ENCODE measurements at regions not wholly inside any gene's neighbourhood (a gene's known extent, or its start where the extent isn't known, plus 50 kb on each side); places are given as distances from the start of the nearest gene placed in this dataset.

GRCh38 chr20:63100174-63100925 lies 93.6 kb upstream of the BHLHE23 start:
- no peak for DNase-seq (ENCODE audit: low read depth)

- no peak for DNase-seq (ENCODE audit: low read depth)
These were observed 92.9 kb upstream of the BHLHE23 start for GRCh38 chr20:63099456-63100173.

- DNase-seq (ENCODE audit: low read depth), result no peak
These were observed 91.5 kb upstream of the BHLHE23 start for GRCh38 chr20:63098195-63098810.

- DNase-seq (ENCODE audit: low read depth), result no peak
These were observed 90.6 kb upstream of the BHLHE23 start for GRCh38 chr20:63097336-63097831.

- DNase-seq (ENCODE audit: low read depth), result no peak
These were observed 90.0 kb upstream of the BHLHE23 start for GRCh38 chr20:63096681-63097335.

- DNase-seq (ENCODE audit: low read depth), result no peak
These were observed 89.2 kb upstream of the BHLHE23 start for GRCh38 chr20:63095718-63096654.

GRCh38 chr20:63094767-63095499 lies 88.2 kb upstream of the BHLHE23 start:
- no peak for DNase-seq (ENCODE audit: low read depth)

- no peak for DNase-seq (ENCODE audit: low read depth)
These were observed 87.4 kb upstream of the BHLHE23 start for GRCh38 chr20:63093966-63094766.

GRCh38 chr20:63092660-63093215 lies 86.0 kb upstream of the BHLHE23 start:
- no peak for DNase-seq (ENCODE audit: low read depth)

- no peak for DNase-seq (ENCODE audit: low read depth)
These were observed 85.3 kb upstream of the BHLHE23 start for GRCh38 chr20:63091901-63092659.

GRCh38 chr20:63090682-63091571 lies 84.2 kb upstream of the BHLHE23 start:
- no peak for DNase-seq (ENCODE audit: low read depth)

GRCh38 chr20:63090052-63090451 lies 83.3 kb upstream of the BHLHE23 start:
- DNase-seq (ENCODE audit: low read depth), result no peak

GRCh38 chr20:63089051-63089907 lies 82.5 kb upstream of the BHLHE23 start:
- DNase-seq (ENCODE audit: low read depth), result no peak

GRCh38 chr20:63087872-63088680 lies 81.3 kb upstream of the BHLHE23 start:
- DNase-seq (ENCODE audit: low read depth), result no peak

GRCh38 chr20:63087236-63087871 lies 80.6 kb upstream of the BHLHE23 start:
- no peak for DNase-seq (ENCODE audit: low read depth)
